ENCODE measurements at regions not wholly inside any gene's neighbourhood (a gene's known extent, or its start where the extent isn't known, plus 50 kb on each side); places are given as distances from the start of the nearest gene placed in this dataset.

DNA sequence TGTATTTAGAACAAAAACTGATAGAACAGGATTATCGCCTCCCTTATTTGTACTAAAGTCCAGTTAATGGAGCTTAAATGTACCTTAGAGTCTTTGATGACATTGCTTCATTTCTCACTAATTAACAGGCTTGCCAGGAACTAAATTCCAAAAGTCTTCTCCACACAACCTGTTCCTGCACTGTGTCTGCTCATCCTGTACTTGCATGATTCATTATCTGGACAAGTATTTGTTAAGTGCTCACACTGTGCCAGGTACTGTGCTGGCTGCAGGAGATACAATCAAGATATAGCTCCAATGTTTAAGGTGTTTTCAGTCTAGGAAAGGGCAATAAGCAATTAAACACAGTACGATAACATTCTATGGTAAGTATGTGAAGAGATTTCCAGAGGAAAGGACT, 485.9 kb upstream of the TENM4 start:
- 91 to 94% methylated on average over 2 of the region's 2 CpGs for WGBS, 2 donors

DNA sequence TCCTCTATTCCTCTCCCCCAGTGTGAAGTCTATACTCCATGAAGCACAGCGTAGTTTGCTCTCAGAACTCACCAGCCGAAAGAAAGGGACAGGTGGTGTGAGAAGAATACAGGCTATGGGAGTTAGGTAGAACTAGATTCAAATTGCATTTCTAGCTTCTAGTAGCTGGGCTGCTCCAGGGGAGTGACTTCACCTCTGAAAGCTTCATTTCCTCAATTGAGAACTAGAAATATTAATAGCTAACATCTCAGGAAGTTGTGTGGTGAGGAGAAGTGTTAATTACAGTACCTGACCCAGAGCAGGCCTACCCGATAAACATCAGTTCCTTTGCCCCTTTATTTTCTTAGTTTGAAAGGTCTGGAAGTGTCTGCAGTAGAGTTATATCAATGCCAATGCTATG, 484.7 kb upstream of the TENM4 start:
- no peaks in the 10 kb centered on the region for H3K4me1 ChIP-seq
- 77 to 80% methylated on average over 3 of the region's 3 CpGs for WGBS, 2 donors
- no peaks in the 10 kb centered on the region for H3K27me3 ChIP-seq
- ATAC-seq (ENCODE audit: low FRiP score in 2 of 2): no peak
- TF ChIP-seq POLR2AphosphoS5 (IDR thresholded peaks at IDR 0.05): no peak
- TF ChIP-seq EP300 (IDR thresholded peaks at IDR 0.05): no peak
- no peak for TF ChIP-seq POLR2A (IDR thresholded peaks at IDR 0.05)
- TF ChIP-seq, protein P1, sequence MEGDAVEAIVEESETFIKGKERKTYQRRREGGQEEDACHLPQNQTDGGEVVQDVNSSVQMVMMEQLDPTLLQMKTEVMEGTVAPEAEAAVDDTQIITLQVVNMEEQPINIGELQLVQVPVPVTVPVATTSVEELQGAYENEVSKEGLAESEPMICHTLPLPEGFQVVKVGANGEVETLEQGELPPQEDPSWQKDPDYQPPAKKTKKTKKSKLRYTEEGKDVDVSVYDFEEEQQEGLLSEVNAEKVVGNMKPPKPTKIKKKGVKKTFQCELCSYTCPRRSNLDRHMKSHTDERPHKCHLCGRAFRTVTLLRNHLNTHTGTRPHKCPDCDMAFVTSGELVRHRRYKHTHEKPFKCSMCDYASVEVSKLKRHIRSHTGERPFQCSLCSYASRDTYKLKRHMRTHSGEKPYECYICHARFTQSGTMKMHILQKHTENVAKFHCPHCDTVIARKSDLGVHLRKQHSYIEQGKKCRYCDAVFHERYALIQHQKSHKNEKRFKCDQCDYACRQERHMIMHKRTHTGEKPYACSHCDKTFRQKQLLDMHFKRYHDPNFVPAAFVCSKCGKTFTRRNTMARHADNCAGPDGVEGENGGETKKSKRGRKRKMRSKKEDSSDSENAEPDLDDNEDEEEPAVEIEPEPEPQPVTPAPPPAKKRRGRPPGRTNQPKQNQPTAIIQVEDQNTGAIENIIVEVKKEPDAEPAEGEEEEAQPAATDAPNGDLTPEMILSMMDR (IDR thresholded peaks at IDR 0.05): no peak
- H3K4me3 ChIP-seq: no peak overlapping the region
- no peaks in the 10 kb centered on the region for H3K9me3 ChIP-seq
- no peaks in the 10 kb centered on the region for H3K36me3 ChIP-seq
- no peak for DNase-seq
- H3K27ac ChIP-seq: no peak overlapping the region

More for the DNA sequence above, 485.9 kb upstream of the TENM4 start:
- no peaks in the 10 kb centered on the region for H3K36me3 ChIP-seq
- H3K4me1 ChIP-seq: no peaks in the 10 kb centered on the region
- DNase-seq: no peak
- no peaks in the 10 kb centered on the region for H3K9me3 ChIP-seq
- no peak overlapping the region for H3K4me3 ChIP-seq
- no peaks in the 10 kb centered on the region for H3K27me3 ChIP-seq
- no peak overlapping the region for H3K27ac ChIP-seq
- TF ChIP-seq EP300 (IDR thresholded peaks at IDR 0.05) (no peak), POLR2AphosphoS5 (IDR thresholded peaks at IDR 0.05) (no peak), POLR2A (IDR thresholded peaks at IDR 0.05) (no peak)
- TF ChIP-seq, protein P1 (IDR thresholded peaks at IDR 0.05): no peak
- ATAC-seq (ENCODE audit: low FRiP score in 2 of 2): no peak

DNA sequence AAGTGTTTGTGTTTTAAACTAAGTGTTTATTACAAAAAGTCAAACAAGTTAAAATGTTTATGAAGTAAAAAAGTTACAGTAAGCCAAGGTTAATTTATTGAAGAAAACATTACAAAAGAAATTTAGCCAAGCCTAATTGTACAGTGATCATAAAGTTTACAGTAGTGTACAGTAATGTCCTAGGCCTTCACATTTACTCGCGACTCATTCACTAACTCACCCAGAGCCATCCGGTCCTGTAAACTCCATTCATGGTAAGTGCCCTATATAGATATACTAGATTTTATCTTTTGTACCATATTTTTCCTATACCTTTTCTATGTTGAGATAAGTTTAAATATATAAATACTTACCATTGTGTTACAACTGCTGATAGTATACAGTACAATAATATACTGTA, 481.8 kb upstream of the TENM4 start:
- WGBS, 2 donors: 94 to 97% methylated on average over 3 of the region's 3 CpGs
- TF ChIP-seq, protein P1 (IDR thresholded peaks at IDR 0.05): no peak
- TF ChIP-seq POLR2AphosphoS5 (IDR thresholded peaks at IDR 0.05): no peak
- no peak for TF ChIP-seq EP300 (IDR thresholded peaks at IDR 0.05)
- TF ChIP-seq POLR2A (IDR thresholded peaks at IDR 0.05): no peak
- DNase-seq (no peak), ATAC-seq (ENCODE audit: low FRiP score in 2 of 2) (no peak)
- Histone ChIP-seq H3K27me3 (no peaks in the 10 kb centered on the region), H3K4me3 (no peak overlapping the region), H3K9me3 (no peaks in the 10 kb centered on the region), H3K27ac (no peak overlapping the region), H3K4me1 (no peaks in the 10 kb centered on the region), H3K36me3 (no peaks in the 10 kb centered on the region)

DNA sequence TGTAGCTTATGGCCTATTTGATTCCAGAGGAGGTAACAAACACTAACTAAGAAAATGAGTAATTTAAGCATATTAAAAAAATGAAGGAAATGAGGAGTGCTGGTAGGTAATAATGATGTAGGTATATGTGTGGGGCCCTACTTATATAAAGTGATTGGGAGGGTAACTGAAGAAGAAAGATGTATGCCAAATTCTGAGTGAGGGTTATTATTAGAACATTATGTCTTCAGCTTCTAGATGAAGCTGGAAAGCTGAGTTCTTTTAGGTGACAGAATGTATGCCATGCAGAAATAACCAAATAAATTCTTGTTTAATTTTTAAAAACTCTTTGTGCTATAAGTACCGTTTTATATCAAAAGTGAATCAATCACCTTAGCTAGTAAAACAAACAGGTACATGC, 479.6 kb upstream of the TENM4 start:
- DNase-seq (no peak), ATAC-seq (ENCODE audit: low FRiP score in 2 of 2) (no peak)
- no peak for TF ChIP-seq POLR2AphosphoS5 (IDR thresholded peaks at IDR 0.05)
- Histone ChIP-seq H3K27me3 (no peaks in the 10 kb centered on the region), H3K9me3 (no peaks in the 10 kb centered on the region), H3K36me3 (no peaks in the 10 kb centered on the region), H3K4me1 (no peaks in the 10 kb centered on the region), H3K4me3 (no peak overlapping the region), H3K27ac (no peak overlapping the region)
- WGBS, 2 donors: 69 to 79% methylated on average over 1 of the region's 1 CpG

DNA sequence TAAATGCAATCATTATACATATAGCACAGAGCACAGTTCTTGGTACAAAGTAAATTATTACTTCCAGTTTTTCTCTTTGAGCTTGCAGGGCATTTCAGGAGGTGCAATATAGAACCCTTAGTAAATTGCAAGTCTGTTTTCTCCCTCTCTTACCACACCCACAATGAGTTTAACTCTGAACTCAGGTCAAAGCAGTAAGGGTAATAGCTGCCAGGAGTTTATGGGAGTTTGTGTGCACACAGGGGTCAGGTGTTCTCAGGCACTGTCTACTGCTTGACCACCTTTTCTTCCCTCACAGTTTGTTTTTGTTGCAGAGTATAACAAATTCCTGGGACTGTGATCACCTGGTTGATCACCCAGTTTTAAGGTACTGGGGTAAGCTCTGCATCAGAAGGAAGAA, 478.5 kb upstream of the TENM4 start:
- ATAC-seq (ENCODE audit: low FRiP score in 2 of 2) (no peak), DNase-seq (no peak)
- TF ChIP-seq, protein P1 (IDR thresholded peaks at IDR 0.05): no peak
- TF ChIP-seq EP300 (IDR thresholded peaks at IDR 0.05) (no peak), POLR2AphosphoS5 (IDR thresholded peaks at IDR 0.05) (no peak), POLR2A (IDR thresholded peaks at IDR 0.05) (no peak)
- H3K4me1 ChIP-seq: no peaks in the 10 kb centered on the region
- no peaks in the 10 kb centered on the region for H3K9me3 ChIP-seq
- H3K4me3 ChIP-seq: no peak overlapping the region
- no peak overlapping the region for H3K27ac ChIP-seq
- no peaks in the 10 kb centered on the region for H3K36me3 ChIP-seq
- H3K27me3 ChIP-seq: no peaks in the 10 kb centered on the region
